Trophoblast cell (in vitro differentiated cells and primary cell): ENCODE measurements at regions not wholly inside any gene's neighbourhood (a gene's known extent, or its start where the extent isn't known, plus 50 kb on each side); places are given as distances from the start of the nearest gene placed in this dataset.

Source experiments
- DNase-seq, 2 donors: peaks; one replicate each; pipeline ENCODE4 v3.0.0-alpha.2; 2016
- H2AFZ ChIP-seq: 2 replicates; pipeline ENCODE4 v1.6.1; 2013; ENCODE audit warnings: low read length, moderate library complexity, mild to moderate bottlenecking; ENCODE audit not compliant: insufficient read depth, poor library complexity
- H2AK5ac ChIP-seq: 2 replicates; pipeline ENCODE4 v1.6.1; 2013; ENCODE audit warnings: mild to moderate bottlenecking, low read length
- H2BK120ac ChIP-seq: 2 replicates; pipeline ENCODE4 v1.6.1; 2013; ENCODE audit warnings: low read length, mild to moderate bottlenecking, moderate library complexity; ENCODE audit not compliant: insufficient read depth, poor library complexity
- H2BK12ac ChIP-seq: 2 replicates; pipeline ENCODE4 v1.6.1; 2013; ENCODE audit warnings: mild to moderate bottlenecking, low read length, moderate library complexity
- H2BK5ac ChIP-seq: 2 replicates; pipeline ENCODE4 v1.6.1; 2013; ENCODE audit warnings: low read length, low read depth, moderate library complexity, mild to moderate bottlenecking; ENCODE audit not compliant: poor library complexity
- H3K14ac ChIP-seq: 2 replicates; pipeline ENCODE4 v1.6.1; 2013; ENCODE audit warnings: mild to moderate bottlenecking, low read length
- H3K18ac ChIP-seq: 2 replicates; pipeline ENCODE4 v1.6.1; 2013; ENCODE audit warnings: mild to moderate bottlenecking, low read length
- H3K23ac ChIP-seq: 2 replicates; pipeline ENCODE4 v1.6.1; 2013; ENCODE audit warnings: low read length
- H3K27ac ChIP-seq: 2 replicates; pipeline ENCODE4 v1.5.1; 2013; ENCODE audit warnings: low read depth, mild to moderate bottlenecking, inconsistent platforms, low read length, moderate library complexity
- H3K27me3 ChIP-seq: 2 replicates; pipeline ENCODE4 v1.6.1; 2013; ENCODE audit warnings: inconsistent platforms, mild to moderate bottlenecking, low read length, moderate library complexity; ENCODE audit not compliant: insufficient read depth
- H3K36me3 ChIP-seq, 2 experiments: 1 replicate in 1 of 2; 2 replicates in 1 of 2; pipeline ENCODE4 v1.6.1; 2013; ENCODE audit warnings: low read length in 2 of 2, mild to moderate bottlenecking in 2 of 2, moderate library complexity in 1 of 2; ENCODE audit not compliant: insufficient read depth in 2 of 2, control insufficient read depth in 1 of 2
- H3K4ac ChIP-seq: 2 replicates; pipeline ENCODE4 v1.6.1; 2013; ENCODE audit warnings: low read depth, mild to moderate bottlenecking, low read length, moderate library complexity
- H3K4me1 ChIP-seq, 2 experiments: 1 replicate in 1 of 2; 2 replicates in 1 of 2; pipeline ENCODE4 v1.6.1; 2013; ENCODE audit warnings: low read length in 2 of 2, mild to moderate bottlenecking in 2 of 2, moderate library complexity in 1 of 2; ENCODE audit not compliant: insufficient read depth in 2 of 2, control insufficient read depth in 1 of 2
- H3K4me2 ChIP-seq: 2 replicates; pipeline ENCODE4 v1.6.1; 2013; ENCODE audit warnings: inconsistent platforms, mild to moderate bottlenecking, low read length, moderate library complexity
- H3K4me3 ChIP-seq: 2 replicates; pipeline ENCODE4 v1.5.1; 2013; ENCODE audit warnings: mild to moderate bottlenecking, low read depth, low read length, inconsistent platforms
- H3K79me1 ChIP-seq: one replicate; pipeline ENCODE4 v1.6.1; 2013; ENCODE audit warnings: low read length
- H3K79me2 ChIP-seq: 2 replicates; pipeline ENCODE4 v1.6.1; 2013; ENCODE audit warnings: low read length, mild to moderate bottlenecking; ENCODE audit not compliant: control insufficient read depth, insufficient read depth, poor library complexity
- H3K9ac ChIP-seq: 2 replicates; pipeline ENCODE4 v1.6.1; 2013; ENCODE audit warnings: mild to moderate bottlenecking, low read length
- H3K9me3 ChIP-seq: 2 replicates; pipeline ENCODE4 v1.6.1; 2013; ENCODE audit warnings: low read depth, mild to moderate bottlenecking, control low read depth, inconsistent platforms, low read length; ENCODE audit not compliant: insufficient read depth
- H4K12ac ChIP-seq: 2 replicates; pipeline ENCODE4 v1.6.1; 2013; ENCODE audit warnings: low read depth, mild to moderate bottlenecking, low read length, moderate library complexity
- H4K8ac ChIP-seq: 2 replicates; pipeline ENCODE4 v1.6.1; 2013; ENCODE audit warnings: low read depth, mild to moderate bottlenecking, low read length, moderate library complexity
- H4K91ac ChIP-seq: one replicate; pipeline ENCODE4 v1.6.1; 2013; ENCODE audit warnings: low read depth, mild to moderate bottlenecking, low read length, moderate library complexity
- WGBS: extraction: QIAGEN DNeasy Blood & Tissue Kit; methylation state at CpG from one replicate; pipeline ENCODE4 v1.1.7; 2013; ENCODE audit warnings: missing lambda C conversion rate; ENCODE audit not compliant: insufficient read length, insufficient coverage; ENCODE audit errors: extremely low coverage; 5-methylcytosine and 5-hydroxymethylcytosine counted together

- Histone ChIP-seq H3K4me1 (no peaks in the 10 kb centered on the region), H3K14ac (no peak overlapping the region), H3K79me1 (no peaks in the 10 kb centered on the region), H2BK120ac (no peak overlapping the region), H3K23ac (no peak overlapping the region), H2AFZ (no peak overlapping the region), H3K4me2 (no peak overlapping the region), H3K9me3 (no peaks in the 10 kb centered on the region), H3K9ac (no peak overlapping the region), H3K18ac (no peak overlapping the region), H3K27ac (no peak overlapping the region), H3K36me3 (no peaks in the 10 kb centered on the region), H3K79me2 (no peaks in the 10 kb centered on the region), H2BK5ac (no peak overlapping the region), H2AK5ac (no peak overlapping the region), H4K12ac (no peak overlapping the region), H3K4ac (no peak overlapping the region), H4K91ac (no peak overlapping the region), H4K8ac (no peak overlapping the region), H3K27me3 (no peaks in the 10 kb centered on the region), H3K4me3 (no peak overlapping the region), H2BK12ac (no peak overlapping the region)
- no CpG with 5 or more reads among the region's 1 CpG for WGBS
- no peak for DNase-seq
Observed at GRCh38 chr5:74153255-74153790, 487.2 kb downstream of the ENC1 start.

GRCh38 chr5:74152625-74153254 lies 487.8 kb downstream of the ENC1 start:
- Histone ChIP-seq H3K36me3 (no peaks in the 10 kb centered on the region), H3K18ac (no peak overlapping the region), H2BK5ac (no peak overlapping the region), H2BK120ac (no peak overlapping the region), H3K4ac (no peak overlapping the region), H4K12ac (no peak overlapping the region), H3K23ac (no peak overlapping the region), H3K79me1 (no peaks in the 10 kb centered on the region), H3K27me3 (no peaks in the 10 kb centered on the region), H3K9ac (no peak overlapping the region), H3K4me2 (no peak overlapping the region), H2AK5ac (no peak overlapping the region), H4K8ac (no peak overlapping the region), H2AFZ (no peak overlapping the region), H3K79me2 (no peaks in the 10 kb centered on the region), H2BK12ac (no peak overlapping the region), H4K91ac (no peak overlapping the region), H3K9me3 (no peaks in the 10 kb centered on the region), H3K4me3 (no peak overlapping the region), H3K4me1 (no peaks in the 10 kb centered on the region), H3K14ac (no peak overlapping the region), H3K27ac (no peak overlapping the region)
- no peak for DNase-seq
- WGBS: no CpG with 5 or more reads among the region's 6 CpGs

- Histone ChIP-seq H3K4ac (no peak overlapping the region), H3K14ac (no peak overlapping the region), H2BK5ac (no peak overlapping the region), H4K8ac (no peak overlapping the region), H3K9me3 (no peaks in the 10 kb centered on the region), H3K9ac (no peak overlapping the region), H3K27me3 (no peaks in the 10 kb centered on the region), H3K36me3 (no peaks in the 10 kb centered on the region), H2BK120ac (no peak overlapping the region), H3K27ac (no peak overlapping the region), H3K23ac (no peak overlapping the region), H3K4me3 (no peak overlapping the region), H3K79me1 (no peaks in the 10 kb centered on the region), H4K91ac (no peak overlapping the region), H3K4me2 (no peak overlapping the region), H3K4me1 (no peaks in the 10 kb centered on the region), H4K12ac (no peak overlapping the region), H3K79me2 (no peaks in the 10 kb centered on the region), H3K18ac (no peak overlapping the region), H2AFZ (no peak overlapping the region), H2BK12ac (no peak overlapping the region), H2AK5ac (no peak overlapping the region)
- DNase-seq: no peak
- WGBS: no CpG with 5 or more reads among the region's 4 CpGs
Observed at GRCh38 chr5:74152136-74152535, 488.4 kb downstream of the ENC1 start.

GRCh38 chr5:74149395-74149794 lies 491.1 kb downstream of the ENC1 start:
- H2AK5ac ChIP-seq: no peak overlapping the region
- no peak overlapping the region for H2BK12ac ChIP-seq
- no peak overlapping the region for H3K9ac ChIP-seq
- no peaks in the 10 kb centered on the region for H3K79me1 ChIP-seq
- H3K4me1 ChIP-seq: no peaks in the 10 kb centered on the region
- H3K9me3 ChIP-seq: peaks cover 3% of the 10 kb centered on the region
- H4K91ac ChIP-seq: no peak overlapping the region
- H3K36me3 ChIP-seq: no peaks in the 10 kb centered on the region
- no peaks in the 10 kb centered on the region for H3K27me3 ChIP-seq
- no peak overlapping the region for H2AFZ ChIP-seq
- H3K23ac ChIP-seq: no peak overlapping the region
- H2BK5ac ChIP-seq: no peak overlapping the region
- no peak overlapping the region for H3K27ac ChIP-seq
- H3K4ac ChIP-seq: no peak overlapping the region
- no CpG with 5 or more reads among the region's 3 CpGs for WGBS
- no peak for DNase-seq
- H3K4me3 ChIP-seq: no peak overlapping the region
- H3K18ac ChIP-seq: no peak overlapping the region
- H2BK120ac ChIP-seq: no peak overlapping the region
- H3K14ac ChIP-seq: no peak overlapping the region
- H3K4me2 ChIP-seq: no peak overlapping the region
- no peaks in the 10 kb centered on the region for H3K79me2 ChIP-seq
- H4K8ac ChIP-seq: no peak overlapping the region
- no peak overlapping the region for H4K12ac ChIP-seq
